ENCODE measurements at regions not wholly inside any gene's neighbourhood (a gene's known extent, or its start where the extent isn't known, plus 50 kb on each side); places are given as distances from the start of the nearest gene placed in this dataset.

- TF ChIP-seq EZH2phosphoT487 (IDR thresholded peaks at IDR 0.05; ENCODE audit: insufficient read depth, low read depth) (no peak), EZH2 (IDR thresholded peaks at IDR 0.05; ENCODE audit: insufficient read depth, poor library complexity, severe bottlenecking) (no peak)
Observed at GRCh38 chr6:1498491-1499113, 109.2 kb downstream of the FOXF2 start.
